Smooth muscle cell (in vitro differentiated cells): ENCODE measurements at regions not wholly inside any gene's neighbourhood (a gene's known extent, or its start where the extent isn't known, plus 50 kb on each side); places are given as distances from the start of the nearest gene placed in this dataset.
"Not testable (repeated sequence)": the region's sequence is repeated elsewhere in the genome, so short reads cannot be mapped to it uniquely, and the experiment has no call there.

Experiments used
- DNase-seq: peaks from one replicate; lab custom pipeline; 2025; ENCODE audit not compliant: unreplicated experiment; lab: John Stamatoyannopoulos, UW
- H2AFZ ChIP-seq: fragments of 200-600 bp; sonication (generic); 2 replicates; pipeline ENCODE4 v1.6.0; 2016; ENCODE audit warnings: antibody characterized with exemption, low read depth, mild to moderate bottlenecking
- H3F3A ChIP-seq: fragments of 200-600 bp; sonication (generic); 2 replicates; pipeline ENCODE4 v1.6.0; 2017; ENCODE audit warnings: antibody characterized with exemption, low read depth
- H3K27ac ChIP-seq: fragments of 200-600 bp; sonication (generic); 2 replicates; pipeline ENCODE4 v1.5.1; 2016; ENCODE audit warnings: low read depth, mild to moderate bottlenecking
- H3K27me3 ChIP-seq: fragments of 200-600 bp; sonication (generic); 2 replicates; pipeline ENCODE4 v1.6.1; 2016; ENCODE audit warnings: low read depth, mild to moderate bottlenecking
- H3K36me3 ChIP-seq: fragments of 200-600 bp; sonication (generic); 2 replicates; pipeline ENCODE4 v1.5.1; 2016; ENCODE audit warnings: low read depth
- H3K4me1 ChIP-seq: fragments of 200-600 bp; sonication (generic); 2 replicates; pipeline ENCODE4 v1.5.1; 2016; ENCODE audit warnings: low read depth
- H3K4me2 ChIP-seq: fragments of 200-600 bp; sonication (generic); 2 replicates; pipeline ENCODE4 v1.6.0; 2016; ENCODE audit warnings: mild to moderate bottlenecking
- H3K4me3 ChIP-seq: fragments of 200-600 bp; sonication (generic); 2 replicates; pipeline ENCODE4 v1.5.1; 2016; ENCODE audit warnings: mild to moderate bottlenecking
- H3K79me2 ChIP-seq: fragments of 200-600 bp; sonication (generic); 2 replicates; pipeline ENCODE4 v1.6.0; 2016; ENCODE audit warnings: low read depth, mild to moderate bottlenecking
- H3K9ac ChIP-seq: fragments of 200-600 bp; sonication (generic); 2 replicates; pipeline ENCODE4 v1.6.0; 2016; ENCODE audit warnings: low read depth
- H3K9me3 ChIP-seq: fragments of 200-600 bp; sonication (generic); replicated peaks from 2 replicates; pipeline ENCODE4 v1.5.1; 2016; ENCODE audit warnings: low read depth
- H4K20me1 ChIP-seq: fragments of 200-600 bp; sonication (generic); 2 replicates; pipeline ENCODE4 v1.6.0; 2016; ENCODE audit warnings: low read depth
- CTCF ChIP-seq: fragments of 200-600 bp; sonication (generic); IDR thresholded peaks from 2 replicates; pipeline ENCODE4 v1.5.1; 2017; ENCODE audit warnings: borderline replicate concordance, mild to moderate bottlenecking, antibody characterized with exemption; ENCODE audit not compliant: insufficient read depth, poor library complexity, severe bottlenecking
- WGBS: methylation state at CpG from one replicate; pipeline ENCODE4 v1.1.7; 2016; ENCODE audit warnings: low lambda C conversion rate; 5-methylcytosine and 5-hydroxymethylcytosine counted together

GRCh38 chr16:86736502-86736901 is 158.2 kb downstream of the FOXL1 start:
- no peak for TF ChIP-seq CTCF
- WGBS: 29% methylated on average over 7 of the region's 7 CpGs
- peaks cover 10% of the 10 kb centered on the region for H3F3A ChIP-seq
- peak overlapping the region; percentile 15 for H2AFZ ChIP-seq
- no peak overlapping the region for H3K9ac ChIP-seq
- H3K27ac ChIP-seq: no peak overlapping the region
- no peaks in the 10 kb centered on the region for H4K20me1 ChIP-seq
- H3K36me3 ChIP-seq: no peaks in the 10 kb centered on the region
- no peaks in the 10 kb centered on the region for H3K79me2 ChIP-seq
- H3K4me2 ChIP-seq: no peak overlapping the region
- no peak overlapping the region for H3K4me3 ChIP-seq
- no peaks in the 10 kb centered on the region for H3K9me3 ChIP-seq
- no peak for DNase-seq
- peaks cover 4% of the 10 kb centered on the region for H3K27me3 ChIP-seq
- H3K4me1 ChIP-seq: peaks cover 29% of the 10 kb centered on the region

- Histone ChIP-seq H4K20me1 (no peaks in the 10 kb centered on the region), H2AFZ (peak overlapping the region; percentile 15), H3K36me3 (no peaks in the 10 kb centered on the region), H3K4me1 (peaks cover 33% of the 10 kb centered on the region), H3K9ac (no peak overlapping the region), H3K4me2 (no peak overlapping the region), H3K4me3 (no peak overlapping the region), H3K9me3 (no peaks in the 10 kb centered on the region), H3K27ac (no peak overlapping the region), H3F3A (peaks cover 10% of the 10 kb centered on the region), H3K27me3 (no peaks in the 10 kb centered on the region), H3K79me2 (no peaks in the 10 kb centered on the region)
- DNase-seq: no peak
- TF ChIP-seq CTCF: no peak
- 51% methylated on average over 7 of the region's 7 CpGs for WGBS
Observed at GRCh38 chr16:86737083-86737482, 158.7 kb downstream of the FOXL1 start.

GRCh38 chr16:86738322-86738721 is 160.0 kb downstream of the FOXL1 start:
- DNase-seq, H3K27me3 ChIP-seq, H3F3A ChIP-seq, H3K4me3 ChIP-seq, H3K27ac ChIP-seq, H4K20me1 ChIP-seq, H3K9ac ChIP-seq, H2AFZ ChIP-seq, H3K79me2 ChIP-seq, H3K9me3 ChIP-seq, H3K4me2 ChIP-seq, H3K36me3 ChIP-seq: not testable (repeated sequence)
- WGBS: 92% methylated on average over 17 of the region's 35 CpGs
- peaks cover 25% of the 10 kb centered on the region for H3K4me1 ChIP-seq

GRCh38 chr16:86739178-86739577 is 160.8 kb downstream of the FOXL1 start:
- Histone ChIP-seq H3K79me2 (no peaks in the 10 kb centered on the region), H3K27me3 (no peaks in the 10 kb centered on the region), H3K4me1 (peaks cover 18% of the 10 kb centered on the region), H3F3A (peaks cover 10% of the 10 kb centered on the region), H3K4me3 (no peak overlapping the region), H3K36me3 (no peaks in the 10 kb centered on the region), H3K9me3 (no peaks in the 10 kb centered on the region), H4K20me1 (no peaks in the 10 kb centered on the region), H3K27ac (peak overlapping the region; percentile 94), H2AFZ (peak overlapping the region; percentile 4), H3K9ac (no peak overlapping the region), H3K4me2 (no peak overlapping the region)
- DNase-seq: no peak
- no peak for TF ChIP-seq CTCF
- WGBS: 74% methylated on average over 3 of the region's 3 CpGs
